GM11168 (cell line): ENCODE measurements at regions not wholly inside any gene's neighbourhood (a gene's known extent, or its start where the extent isn't known, plus 50 kb on each side); places are given as distances from the start of the nearest gene placed in this dataset.
"Not testable (repeated sequence)": the region's sequence is repeated elsewhere in the genome, so short reads cannot be mapped to it uniquely, and the experiment has no call there.

Source experiments
- in situ Hi-C: fragments of 300-500 bp; cut with MboI; formaldehyde crosslinking; loops from one replicate; pipeline ENCODE4 v1.12.0; 2022; ENCODE audit warnings: low sequenced_read_pairs; ENCODE audit not compliant: unreplicated experiment

GRCh38 chr2:83369601-83370418 is 1089.3 kb downstream of the SUCLG1 start:
- in situ Hi-C loops = no loop called here

- in situ Hi-C loops = no loop called here
These were observed 1090.2 kb downstream of the SUCLG1 start for GRCh38 chr2:83368916-83369315.

- in situ Hi-C loops = no loop called here
These were observed 1090.6 kb downstream of the SUCLG1 start for GRCh38 chr2:83368461-83368860.

GRCh38 chr2:83365476-83365875 is 1093.6 kb downstream of the SUCLG1 start:
- in situ Hi-C loops = no loop called here

GRCh38 chr2:83364264-83364663 is 1094.8 kb downstream of the SUCLG1 start:
- in situ Hi-C loops = no loop called here

GRCh38 chr2:83363138-83363537 is 1095.9 kb downstream of the SUCLG1 start:
- in situ Hi-C loops = not testable (repeated sequence)

GRCh38 chr2:83359336-83359735 is 1099.7 kb downstream of the SUCLG1 start:
- in situ Hi-C loops = no loop called here

- in situ Hi-C loops = no loop called here
These were observed 1116.2 kb downstream of the SUCLG1 start for GRCh38 chr2:83342860-83343329.

GRCh38 chr2:83340424-83340823 is 1118.7 kb downstream of the SUCLG1 start:
- in situ Hi-C loops = no loop called here

GRCh38 chr2:83339942-83340341 is 1119.1 kb downstream of the SUCLG1 start:
- in situ Hi-C loops = not testable (repeated sequence)

GRCh38 chr2:83331810-83332209 is 1127.3 kb downstream of the SUCLG1 start:
- in situ Hi-C loops = no loop called here

- in situ Hi-C loops = no loop called here
These were observed 1136.0 kb downstream of the SUCLG1 start for GRCh38 chr2:83323038-83323437.

- in situ Hi-C loops = no loop called here
These were observed 1139.0 kb downstream of the SUCLG1 start for GRCh38 chr2:83320053-83320452.

GRCh38 chr2:83305758-83306378 is 1153.2 kb downstream of the SUCLG1 start:
- in situ Hi-C loops = no loop called here

GRCh38 chr2:83291083-83291482 is 1168.0 kb downstream of the SUCLG1 start:
- in situ Hi-C loops = no loop called here

- in situ Hi-C loops = no loop called here
These were observed 1176.2 kb downstream of the SUCLG1 start for GRCh38 chr2:83282841-83283240.

GRCh38 chr2:83282043-83282795 is 1176.9 kb downstream of the SUCLG1 start:
- in situ Hi-C loops = no loop called here

GRCh38 chr2:83280391-83280790 is 1178.7 kb downstream of the SUCLG1 start:
- in situ Hi-C loops = no loop called here

- in situ Hi-C loops = no loop called here
These were observed 1185.8 kb downstream of the SUCLG1 start for GRCh38 chr2:83273322-83273721.

GRCh38 chr2:83261591-83262136 is 1197.4 kb downstream of the SUCLG1 start:
- in situ Hi-C loops = no loop called here

- in situ Hi-C loops = no loop called here
These were observed 1205.2 kb downstream of the SUCLG1 start for GRCh38 chr2:83253848-83254247.
